ENCODE measurements at regions not wholly inside any gene's neighbourhood (a gene's known extent, or its start where the extent isn't known, plus 50 kb on each side); places are given as distances from the start of the nearest gene placed in this dataset.

- TF ChIP-seq CTCF (IDR thresholded peaks at IDR 0.05; ENCODE audit: insufficient read depth, low read length, poor library complexity, severe bottlenecking) = no peak
Measured at GRCh38 chr22:27063841-27064240, 406.5 kb downstream of the MIAT start.

GRCh38 chr22:27064386-27064785 is 407.0 kb downstream of the MIAT start:
- DNase-seq (ENCODE audit: extremely low read depth, insufficient read length) = no peak

More at GRCh38 chr22:27063841-27064240, 406.5 kb downstream of the MIAT start:
- DNase-seq (ENCODE audit: extremely low read depth, insufficient read length) = no peak
- Histone ChIP-seq H3K4me3 (replicated peaks; ENCODE audit: low read depth, low read length) (no peak overlapping the region), H3K27me3 (replicated peaks; ENCODE audit: control insufficient read depth, insufficient read depth, low read length) (no peaks in the 10 kb centered on the region), H3K36me3 (ENCODE audit: control insufficient read depth, insufficient read depth, low read length) (no peaks in the 10 kb centered on the region)

GRCh38 chr22:27065279-27065678 is 407.9 kb downstream of the MIAT start:
- no peak for TF ChIP-seq CTCF (IDR thresholded peaks at IDR 0.05; ENCODE audit: insufficient read depth, low read length, poor library complexity, severe bottlenecking)
- no peaks in the 10 kb centered on the region for H3K27me3 ChIP-seq (replicated peaks; ENCODE audit: control insufficient read depth, insufficient read depth, low read length)
- H3K36me3 ChIP-seq (ENCODE audit: control insufficient read depth, insufficient read depth, low read length) = no peaks in the 10 kb centered on the region
- no peak for DNase-seq (ENCODE audit: extremely low read depth, insufficient read length)
- no peak overlapping the region for H3K4me3 ChIP-seq (replicated peaks; ENCODE audit: low read depth, low read length)

More at GRCh38 chr22:27064386-27064785, 407.0 kb downstream of the MIAT start:
- no peaks in the 10 kb centered on the region for H3K36me3 ChIP-seq (ENCODE audit: control insufficient read depth, insufficient read depth, low read length)
- no peaks in the 10 kb centered on the region for H3K27me3 ChIP-seq (replicated peaks; ENCODE audit: control insufficient read depth, insufficient read depth, low read length)
- H3K4me3 ChIP-seq (replicated peaks; ENCODE audit: low read depth, low read length) = no peak overlapping the region
- no peak for TF ChIP-seq CTCF (IDR thresholded peaks at IDR 0.05; ENCODE audit: insufficient read depth, low read length, poor library complexity, severe bottlenecking)

GRCh38 chr22:27066856-27067255 is 409.5 kb downstream of the MIAT start:
- no peaks in the 10 kb centered on the region for H3K27me3 ChIP-seq (replicated peaks; ENCODE audit: control insufficient read depth, insufficient read depth, low read length)
- no peak for DNase-seq (ENCODE audit: extremely low read depth, insufficient read length)
- H3K36me3 ChIP-seq (ENCODE audit: control insufficient read depth, insufficient read depth, low read length) = no peaks in the 10 kb centered on the region
- no peak overlapping the region for H3K4me3 ChIP-seq (replicated peaks; ENCODE audit: low read depth, low read length)
- TF ChIP-seq CTCF (IDR thresholded peaks at IDR 0.05; ENCODE audit: insufficient read depth, low read length, poor library complexity, severe bottlenecking) = no peak

GRCh38 chr22:27068121-27068520 is 410.7 kb downstream of the MIAT start:
- no peak for TF ChIP-seq CTCF (IDR thresholded peaks at IDR 0.05; ENCODE audit: insufficient read depth, low read length, poor library complexity, severe bottlenecking)
- Histone ChIP-seq H3K36me3 (ENCODE audit: control insufficient read depth, insufficient read depth, low read length) (no peaks in the 10 kb centered on the region), H3K27me3 (replicated peaks; ENCODE audit: control insufficient read depth, insufficient read depth, low read length) (no peaks in the 10 kb centered on the region), H3K4me3 (replicated peaks; ENCODE audit: low read depth, low read length) (no peak overlapping the region)
- no peak for DNase-seq (ENCODE audit: extremely low read depth, insufficient read length)

- Histone ChIP-seq H3K36me3 (ENCODE audit: control insufficient read depth, insufficient read depth, low read length) (no peaks in the 10 kb centered on the region), H3K27me3 (replicated peaks; ENCODE audit: control insufficient read depth, insufficient read depth, low read length) (no peaks in the 10 kb centered on the region), H3K4me3 (replicated peaks; ENCODE audit: low read depth, low read length) (no peak overlapping the region)
- TF ChIP-seq CTCF (IDR thresholded peaks at IDR 0.05; ENCODE audit: insufficient read depth, low read length, poor library complexity, severe bottlenecking) = no peak
- no peak for DNase-seq (ENCODE audit: extremely low read depth, insufficient read length)
Measured at GRCh38 chr22:27070594-27070993, 413.2 kb downstream of the MIAT start.

Measured in GM06990 (cell line).